ENCODE measurements at regions not wholly inside any gene's neighbourhood (a gene's known extent, or its start where the extent isn't known, plus 50 kb on each side); places are given as distances from the start of the nearest gene placed in this dataset.

- Histone ChIP-seq H3K18ac (ENCODE audit: low read length) (no peak overlapping the region), H3K4me3 (ENCODE audit: low read depth, low read length) (no peak overlapping the region), H3K27ac (ENCODE audit: low read depth, low read length) (no peak overlapping the region), H2BK12ac (ENCODE audit: low read length) (no peak overlapping the region), H3K27me3 (ENCODE audit: insufficient read depth, low read length) (no peaks in the 10 kb centered on the region), H3K4ac (ENCODE audit: low read depth, low read length) (no peak overlapping the region), H3K23ac (ENCODE audit: low read length) (no peak overlapping the region), H4K91ac (ENCODE audit: low read depth, low read length) (no peak overlapping the region), H2AFZ (ENCODE audit: insufficient read depth, low read length, poor library complexity) (no peak overlapping the region), H3K14ac (ENCODE audit: low read length) (no peak overlapping the region), H2BK120ac (ENCODE audit: insufficient read depth, low read length, poor library complexity) (no peak overlapping the region), H3K4me2 (ENCODE audit: low read length) (no peak overlapping the region), H3K79me2 (ENCODE audit: control insufficient read depth, insufficient read depth, low read length, poor library complexity) (no peaks in the 10 kb centered on the region), H3K4me1 (ENCODE audit: control insufficient read depth in 1 of 2, insufficient read depth in 2 of 2, low read length in 2 of 2) (no peaks in the 10 kb centered on the region), H3K9ac (ENCODE audit: low read length) (no peak overlapping the region), H2BK5ac (ENCODE audit: low read depth, low read length, poor library complexity) (no peak overlapping the region), H3K9me3 (ENCODE audit: insufficient read depth, low read depth, low read length) (no peaks in the 10 kb centered on the region), H2AK5ac (ENCODE audit: low read length) (no peak overlapping the region), H3K36me3 (ENCODE audit: control insufficient read depth in 1 of 2, insufficient read depth in 2 of 2, low read length in 2 of 2) (no peaks in the 10 kb centered on the region), H4K8ac (ENCODE audit: low read depth, low read length) (no peak overlapping the region), H4K12ac (ENCODE audit: low read depth, low read length) (no peak overlapping the region), H3K79me1 (ENCODE audit: low read length) (no peaks in the 10 kb centered on the region)
- WGBS (ENCODE audit: extremely low coverage, insufficient coverage, insufficient read length) = no CpG with 5 or more reads among the region's 4 CpGs
- DNase-seq = no peak
These were observed 107.7 kb upstream of the SLC5A9 start for GRCh38 chr1:48114596-48115382.

DNA sequence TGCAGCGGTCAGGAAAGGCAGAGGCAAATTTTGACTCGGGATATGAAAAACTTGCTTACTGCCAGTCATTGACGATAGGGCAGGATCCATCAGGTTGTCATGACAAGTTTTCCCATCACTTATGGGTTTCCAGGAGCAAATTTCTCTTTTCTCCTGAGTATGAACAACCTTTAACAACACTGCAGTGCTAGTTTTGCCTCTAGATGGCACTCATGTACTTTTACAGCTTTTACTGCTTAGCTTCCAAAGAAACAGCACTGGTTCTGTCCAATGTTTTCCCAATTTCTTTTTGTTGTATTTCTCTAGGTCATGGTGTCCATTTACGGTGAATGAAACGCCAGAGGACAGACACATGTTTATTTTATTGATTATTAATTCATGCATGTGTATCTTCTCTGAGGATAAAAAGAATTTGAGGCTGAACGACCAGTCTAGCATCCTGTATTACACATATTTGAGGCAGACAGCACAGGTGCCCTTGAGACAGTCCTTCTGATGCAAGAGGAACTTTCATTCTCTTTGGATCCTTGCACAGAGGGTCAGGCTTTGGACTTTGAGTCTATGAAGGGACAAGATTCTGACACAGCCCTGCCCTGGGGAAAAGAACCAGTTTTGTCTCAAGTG lies 112.3 kb upstream of the TRABD2B start:
- Histone ChIP-seq H3K79me2 (ENCODE audit: control insufficient read depth, insufficient read depth, low read length, poor library complexity) (no peaks in the 10 kb centered on the region), H3K4me1 (ENCODE audit: control insufficient read depth in 1 of 2, insufficient read depth in 2 of 2, low read length in 2 of 2) (no peaks in the 10 kb centered on the region), H3K27me3 (ENCODE audit: insufficient read depth, low read length) (no peaks in the 10 kb centered on the region), H2BK5ac (ENCODE audit: low read depth, low read length, poor library complexity) (no peak overlapping the region), H3K4me3 (ENCODE audit: low read depth, low read length) (no peak overlapping the region), H2AK5ac (ENCODE audit: low read length) (no peak overlapping the region), H3K9ac (ENCODE audit: low read length) (no peak overlapping the region), H4K8ac (ENCODE audit: low read depth, low read length) (no peak overlapping the region), H3K4ac (ENCODE audit: low read depth, low read length) (no peak overlapping the region), H2BK120ac (ENCODE audit: insufficient read depth, low read length, poor library complexity) (no peak overlapping the region), H3K27ac (ENCODE audit: low read depth, low read length) (no peak overlapping the region), H2BK12ac (ENCODE audit: low read length) (no peak overlapping the region), H3K36me3 (ENCODE audit: control insufficient read depth in 1 of 2, insufficient read depth in 2 of 2, low read length in 2 of 2) (no peaks in the 10 kb centered on the region), H3K9me3 (ENCODE audit: insufficient read depth, low read depth, low read length) (no peaks in the 10 kb centered on the region), H3K14ac (ENCODE audit: low read length) (no peak overlapping the region), H3K23ac (ENCODE audit: low read length) (no peak overlapping the region), H4K12ac (ENCODE audit: low read depth, low read length) (no peak overlapping the region), H3K4me2 (ENCODE audit: low read length) (no peak overlapping the region), H3K18ac (ENCODE audit: low read length) (no peak overlapping the region), H2AFZ (ENCODE audit: insufficient read depth, low read length, poor library complexity) (no peak overlapping the region), H3K79me1 (ENCODE audit: low read length) (no peaks in the 10 kb centered on the region), H4K91ac (ENCODE audit: low read depth, low read length) (no peak overlapping the region)
- DNase-seq = peak; percentile 22 to 77
- no CpG with 5 or more reads among the region's 6 CpGs for WGBS (ENCODE audit: extremely low coverage, insufficient coverage, insufficient read length)

DNA sequence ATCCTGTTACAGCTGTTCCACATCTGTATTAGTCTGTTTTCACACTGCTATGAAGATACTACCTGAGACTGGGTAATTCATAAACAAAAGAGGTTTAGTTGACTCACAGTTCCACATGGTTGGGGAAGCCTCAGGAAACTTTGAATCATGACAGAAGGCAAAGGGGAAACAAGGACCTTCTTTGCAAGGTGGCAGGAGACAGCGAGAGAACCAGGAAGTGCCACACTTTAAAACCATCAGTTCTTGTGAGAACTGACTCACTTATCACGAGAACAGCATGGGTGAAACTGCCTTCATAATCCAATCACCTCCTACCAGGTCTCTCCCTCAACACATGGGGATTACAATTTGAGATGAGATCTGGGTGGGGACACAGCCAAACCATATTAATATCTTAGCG lies 110.3 kb upstream of the TRABD2B start:
- Histone ChIP-seq H2BK5ac (ENCODE audit: low read depth, low read length, poor library complexity) (no peak overlapping the region), H2AFZ (ENCODE audit: insufficient read depth, low read length, poor library complexity) (no peak overlapping the region), H3K23ac (ENCODE audit: low read length) (no peak overlapping the region), H3K14ac (ENCODE audit: low read length) (no peak overlapping the region), H4K91ac (ENCODE audit: low read depth, low read length) (no peak overlapping the region), H3K79me1 (ENCODE audit: low read length) (no peaks in the 10 kb centered on the region), H3K27me3 (ENCODE audit: insufficient read depth, low read length) (no peaks in the 10 kb centered on the region), H3K4me2 (ENCODE audit: low read length) (no peak overlapping the region), H3K9me3 (ENCODE audit: insufficient read depth, low read depth, low read length) (no peaks in the 10 kb centered on the region), H4K12ac (ENCODE audit: low read depth, low read length) (no peak overlapping the region), H4K8ac (ENCODE audit: low read depth, low read length) (no peak overlapping the region), H3K4me3 (ENCODE audit: low read depth, low read length) (no peak overlapping the region), H3K36me3 (ENCODE audit: control insufficient read depth in 1 of 2, insufficient read depth in 2 of 2, low read length in 2 of 2) (no peaks in the 10 kb centered on the region), H2BK12ac (ENCODE audit: low read length) (no peak overlapping the region), H2BK120ac (ENCODE audit: insufficient read depth, low read length, poor library complexity) (no peak overlapping the region), H3K18ac (ENCODE audit: low read length) (no peak overlapping the region), H3K4me1 (ENCODE audit: control insufficient read depth in 1 of 2, insufficient read depth in 2 of 2, low read length in 2 of 2) (no peaks in the 10 kb centered on the region), H2AK5ac (ENCODE audit: low read length) (no peak overlapping the region), H3K79me2 (ENCODE audit: control insufficient read depth, insufficient read depth, low read length, poor library complexity) (no peaks in the 10 kb centered on the region), H3K4ac (ENCODE audit: low read depth, low read length) (no peak overlapping the region), H3K27ac (ENCODE audit: low read depth, low read length) (no peak overlapping the region), H3K9ac (ENCODE audit: low read length) (no peak overlapping the region)
- WGBS (ENCODE audit: extremely low coverage, insufficient coverage, insufficient read length) = no CpG with 5 or more reads among the region's 3 CpGs
- no peak for DNase-seq

DNA sequence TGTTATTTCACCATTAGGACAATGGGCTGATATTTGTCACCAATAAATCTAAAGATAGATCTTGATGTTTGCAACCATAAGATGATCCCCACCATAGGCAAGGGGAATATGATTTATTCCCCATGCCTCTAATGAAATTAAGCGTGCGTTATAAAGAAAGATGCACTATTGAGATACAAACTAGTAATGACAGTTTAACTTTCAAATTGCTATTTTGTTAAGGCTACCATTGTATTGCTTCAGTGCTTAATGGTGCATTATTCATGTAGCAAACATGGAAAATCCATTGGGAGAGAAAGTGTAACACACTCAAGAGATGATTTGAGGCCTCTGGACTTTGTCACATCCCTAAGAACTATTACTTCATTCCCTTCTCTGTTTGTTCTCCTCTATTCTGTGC lies 108.9 kb upstream of the TRABD2B start:
- no peaks in the 10 kb centered on the region for H3K27me3 ChIP-seq (ENCODE audit: insufficient read depth, low read length)
- no peaks in the 10 kb centered on the region for H3K4me1 ChIP-seq (ENCODE audit: control insufficient read depth in 1 of 2, insufficient read depth in 2 of 2, low read length in 2 of 2)
- H2BK12ac ChIP-seq (ENCODE audit: low read length) = no peak overlapping the region
- no peak for DNase-seq
- no peak overlapping the region for H4K12ac ChIP-seq (ENCODE audit: low read depth, low read length)
- no peak overlapping the region for H3K9ac ChIP-seq (ENCODE audit: low read length)
- H3K27ac ChIP-seq (ENCODE audit: low read depth, low read length) = no peak overlapping the region
- H3K14ac ChIP-seq (ENCODE audit: low read length) = no peak overlapping the region
- H3K23ac ChIP-seq (ENCODE audit: low read length) = no peak overlapping the region
- H2AK5ac ChIP-seq (ENCODE audit: low read length) = no peak overlapping the region
- no CpG with 5 or more reads among the region's 2 CpGs for whole genome bisulfite sequencing (ENCODE audit: extremely low coverage, insufficient coverage, insufficient read length)
- no peak overlapping the region for H2BK5ac ChIP-seq (ENCODE audit: low read depth, low read length, poor library complexity)
- H3K4me2 ChIP-seq (ENCODE audit: low read length) = no peak overlapping the region
- H4K8ac ChIP-seq (ENCODE audit: low read depth, low read length) = no peak overlapping the region
- no peaks in the 10 kb centered on the region for H3K36me3 ChIP-seq (ENCODE audit: control insufficient read depth in 1 of 2, insufficient read depth in 2 of 2, low read length in 2 of 2)
- H3K18ac ChIP-seq (ENCODE audit: low read length) = no peak overlapping the region
- no peaks in the 10 kb centered on the region for H3K79me2 ChIP-seq (ENCODE audit: control insufficient read depth, insufficient read depth, low read length, poor library complexity)
- H4K91ac ChIP-seq (ENCODE audit: low read depth, low read length) = no peak overlapping the region
- H3K9me3 ChIP-seq (ENCODE audit: insufficient read depth, low read depth, low read length) = peaks cover 2% of the 10 kb centered on the region
- no peaks in the 10 kb centered on the region for H3K79me1 ChIP-seq (ENCODE audit: low read length)
- H2AFZ ChIP-seq (ENCODE audit: insufficient read depth, low read length, poor library complexity) = no peak overlapping the region
- no peak overlapping the region for H3K4ac ChIP-seq (ENCODE audit: low read depth, low read length)
- no peak overlapping the region for H3K4me3 ChIP-seq (ENCODE audit: low read depth, low read length)
- no peak overlapping the region for H2BK120ac ChIP-seq (ENCODE audit: insufficient read depth, low read length, poor library complexity)

All from trophoblast cell (in vitro differentiated cells and primary cell).